HCT116 (cell line): ENCODE measurements at regions not wholly inside any gene's neighbourhood (a gene's known extent, or its start where the extent isn't known, plus 50 kb on each side); places are given as distances from the start of the nearest gene placed in this dataset.

Experiments
- CTCF ChIP-seq, 3 experiments: fragments of 200-600 bp in 1 of 3; sonication (generic) in 1 of 3; IDR thresholded peaks in 2 of 3; conservative IDR thresholded peaks in 1 of 3; 2 replicates each; pipeline ENCODE4 v1.5.1; 2012 to 2017; ENCODE audit warnings: low read depth in 2 of 3, low read length in 2 of 3, antibody characterized with exemption in 1 of 3, borderline replicate concordance in 1 of 3, control low read depth in 1 of 3, mild to moderate bottlenecking in 1 of 3, mixed read lengths in 1 of 3, mixed run types in 1 of 3, moderate library complexity in 1 of 3; ENCODE audit not compliant: insufficient read depth in 1 of 3
- RAD21 ChIP-seq: IDR thresholded peaks from 2 replicates; pipeline ENCODE4 v1.6.1; 2012; ENCODE audit warnings: low read depth, mild to moderate bottlenecking
- SIN3A ChIP-seq: IDR thresholded peaks from 2 replicates; pipeline ENCODE4 v1.6.1; 2012; ENCODE audit warnings: low read depth
- SP1 ChIP-seq: IDR thresholded peaks from 2 replicates; pipeline ENCODE4 v1.6.1; 2012; ENCODE audit warnings: low read depth

- TF ChIP-seq RAD21 (no peak), CTCF (IDR thresholded peaks at IDR 0.05 in 2 of 3, conservative IDR thresholded peaks at IDR 0.05 in 1 of 3; ENCODE audit: borderline replicate concordance in 1 of 3, insufficient read depth in 1 of 3, low read depth in 2 of 3, low read length in 2 of 3) (no peak), SP1 (no peak), SIN3A (no peak)
Measured at GRCh38 chr3:76547674-76548073, 492.2 kb upstream of the ROBO2 start.
